H1 (cell line): ENCODE measurements at regions not wholly inside any gene's neighbourhood (a gene's known extent, or its start where the extent isn't known, plus 50 kb on each side); places are given as distances from the start of the nearest gene placed in this dataset.

ENCODE experiments used
- KDM4A ChIP-seq: IDR thresholded peaks from one replicate; pipeline ENCODE4 v1.7.1; 2012; ENCODE audit warnings: low read depth, mild to moderate bottlenecking, moderate library complexity, low read length, inconsistent platforms; ENCODE audit not compliant: severe bottlenecking
- TAF7 ChIP-seq: optimal IDR thresholded peaks from 2 replicates; pipeline ENCODE3; 2011; ENCODE audit warnings: low read depth, mild to moderate bottlenecking, inconsistent platforms, low read length, moderate library complexity, borderline replicate concordance
- TBP ChIP-seq: IDR thresholded peaks from 2 replicates; pipeline ENCODE4 v1.6.1; 2011; ENCODE audit warnings: low read depth, low read length, improper control_type of control experiment
- YY1 ChIP-seq: IDR thresholded peaks from 2 replicates; pipeline ENCODE4 v1.6.1; 2011; ENCODE audit warnings: low read depth, mild to moderate bottlenecking, low read length

DNA sequence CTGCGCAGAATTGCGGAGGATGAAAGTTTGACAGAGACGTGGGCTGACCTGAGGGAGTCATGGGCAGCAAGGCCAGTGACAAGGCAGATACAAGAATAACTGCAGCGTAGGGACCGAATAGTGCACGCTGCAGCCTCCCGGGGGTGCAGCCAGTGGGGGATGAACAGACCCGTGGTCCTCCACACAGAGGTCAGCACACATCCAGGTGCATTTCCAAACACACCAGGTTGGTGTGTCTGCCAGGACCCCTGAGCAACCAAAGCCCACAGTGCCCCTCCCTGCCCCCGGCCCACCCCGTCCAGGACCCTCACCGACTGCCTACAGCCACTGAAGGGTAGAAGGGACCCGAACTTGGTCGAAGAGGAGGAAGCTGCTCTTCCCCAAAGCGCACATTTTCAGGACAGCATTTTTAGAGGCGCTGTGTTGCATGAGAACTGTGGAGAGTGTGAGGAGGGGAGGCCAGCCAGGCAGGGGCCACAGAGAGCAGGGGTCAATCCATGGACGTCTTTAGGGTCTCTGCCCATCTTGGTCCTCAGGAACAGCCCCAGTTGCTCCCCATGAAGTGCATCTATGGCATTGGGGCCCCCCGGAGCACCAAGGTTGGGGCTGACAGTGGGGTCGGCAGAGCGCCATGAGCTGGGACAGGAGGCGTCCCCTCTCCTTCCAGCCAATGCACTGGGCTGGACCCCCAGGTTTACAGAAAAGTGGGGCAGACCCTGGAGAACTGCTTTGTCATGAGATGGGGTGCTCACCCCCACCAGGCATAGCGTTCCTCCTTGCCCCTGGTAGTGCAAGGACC, 157.8 kb upstream of the AFDN start (continued):
- TF ChIP-seq KDM4A (no peak), TBP (no peak), YY1 (no peak), TAF7 (no peak)
